ENCODE measurements at regions not wholly inside any gene's neighbourhood (a gene's known extent, or its start where the extent isn't known, plus 50 kb on each side); places are given as distances from the start of the nearest gene placed in this dataset.
A peak's percentile ranks its signal among the peaks of the same experiment; 100 is the strongest.

GRCh38 chr2:145114726-145115125 is 594.8 kb upstream of the ZEB2 start:
- no peak overlapping the region for H3K23ac ChIP-seq (ENCODE audit: low read length in 2 of 2)
- H2BK120ac ChIP-seq (ENCODE audit: low read depth, low read length) = no peak overlapping the region
- H2AFZ ChIP-seq (ENCODE audit: low read depth, low read length) = no peak overlapping the region
- no peak overlapping the region for H3K27ac ChIP-seq (ENCODE audit: low read length, poor library complexity, severe bottlenecking)
- H3K9me3 ChIP-seq (ENCODE audit: control insufficient read depth, low read length) = no peaks in the 10 kb centered on the region
- no peak overlapping the region for H3K4ac ChIP-seq (ENCODE audit: low read depth in 1 of 2, low read length in 2 of 2)
- H2AK5ac ChIP-seq (ENCODE audit: low read length, severe bottlenecking) = no peak overlapping the region
- H3K27me3 ChIP-seq (ENCODE audit: control insufficient read depth in 1 of 2, insufficient read depth in 1 of 2, low read length in 2 of 2) = no peaks in the 10 kb centered on the region
- WGBS = 70% methylated on average over 2 of the region's 2 CpGs
- no peak for DNase-seq
- H3K4me3 ChIP-seq (ENCODE audit: insufficient read depth in 1 of 2, low read depth in 1 of 2, low read length in 2 of 2) = no peak overlapping the region
- H4K8ac ChIP-seq (ENCODE audit: low read length) = no peak overlapping the region
- H3K4me2 ChIP-seq (ENCODE audit: low read length, poor library complexity, severe bottlenecking) = no peak overlapping the region
- no peak overlapping the region for H2BK5ac ChIP-seq (ENCODE audit: low read depth, low read length, poor library complexity, severe bottlenecking)
- no peak overlapping the region for H3K18ac ChIP-seq (ENCODE audit: low read depth in 1 of 2, low read length in 2 of 2)
- no peak overlapping the region for H2BK12ac ChIP-seq (ENCODE audit: low read length in 2 of 2)
- H3K79me1 ChIP-seq (replicated peaks; ENCODE audit: low read length, poor library complexity, severe bottlenecking) = no peaks in the 10 kb centered on the region
- H2BK15ac ChIP-seq (ENCODE audit: low read depth, poor library complexity, severe bottlenecking) = no peak overlapping the region
- no peaks in the 10 kb centered on the region for H3K4me1 ChIP-seq (ENCODE audit: control insufficient read depth, insufficient read depth, low read depth, low read length)
- H3K36me3 ChIP-seq (ENCODE audit: control insufficient read depth in 1 of 2, insufficient read depth in 2 of 2, low read depth in 1 of 2, low read length in 2 of 2) = no peaks in the 10 kb centered on the region
- no peak overlapping the region for H4K91ac ChIP-seq (ENCODE audit: low read length)
- H3K14ac ChIP-seq (ENCODE audit: low read length in 2 of 2) = no peak overlapping the region
- no peak overlapping the region for H3K9ac ChIP-seq (ENCODE audit: low read length)

GRCh38 chr2:145112467-145112866 is 592.5 kb upstream of the ZEB2 start:
- no peak overlapping the region for H4K91ac ChIP-seq (ENCODE audit: low read length)
- no peak overlapping the region for H2BK12ac ChIP-seq (ENCODE audit: low read length in 2 of 2)
- no peak overlapping the region for H4K8ac ChIP-seq (ENCODE audit: low read length)
- H2BK120ac ChIP-seq (ENCODE audit: low read depth, low read length) = no peak overlapping the region
- H3K4me3 ChIP-seq (ENCODE audit: insufficient read depth in 1 of 2, low read depth in 1 of 2, low read length in 2 of 2) = no peak overlapping the region
- H2AK5ac ChIP-seq (ENCODE audit: low read length, severe bottlenecking) = no peak overlapping the region
- no peaks in the 10 kb centered on the region for H3K4me1 ChIP-seq (ENCODE audit: control insufficient read depth, insufficient read depth, low read depth, low read length)
- H3K27ac ChIP-seq (ENCODE audit: low read length, poor library complexity, severe bottlenecking) = no peak overlapping the region
- no peaks in the 10 kb centered on the region for H3K27me3 ChIP-seq (ENCODE audit: control insufficient read depth in 1 of 2, insufficient read depth in 1 of 2, low read length in 2 of 2)
- H3K79me1 ChIP-seq (replicated peaks; ENCODE audit: low read length, poor library complexity, severe bottlenecking) = no peaks in the 10 kb centered on the region
- no peak overlapping the region for H3K18ac ChIP-seq (ENCODE audit: low read depth in 1 of 2, low read length in 2 of 2)
- H3K14ac ChIP-seq (ENCODE audit: low read length in 2 of 2) = no peak overlapping the region
- H3K9ac ChIP-seq (ENCODE audit: low read length) = no peak overlapping the region
- no peaks in the 10 kb centered on the region for H3K9me3 ChIP-seq (ENCODE audit: control insufficient read depth, low read length)
- no peak overlapping the region for H3K23ac ChIP-seq (ENCODE audit: low read length in 2 of 2)
- no peak overlapping the region for H3K4me2 ChIP-seq (ENCODE audit: low read length, poor library complexity, severe bottlenecking)
- H2BK15ac ChIP-seq (ENCODE audit: low read depth, poor library complexity, severe bottlenecking) = no peak overlapping the region
- H2BK5ac ChIP-seq (ENCODE audit: low read depth, low read length, poor library complexity, severe bottlenecking) = no peak overlapping the region
- H3K4ac ChIP-seq (ENCODE audit: low read depth in 1 of 2, low read length in 2 of 2) = no peak overlapping the region
- H2AFZ ChIP-seq (ENCODE audit: low read depth, low read length) = no peak overlapping the region
- DNase-seq = no peak
- H3K36me3 ChIP-seq (ENCODE audit: control insufficient read depth in 1 of 2, insufficient read depth in 2 of 2, low read depth in 1 of 2, low read length in 2 of 2) = no peaks in the 10 kb centered on the region

GRCh38 chr2:145110668-145111356 is 590.9 kb upstream of the ZEB2 start:
- Histone ChIP-seq H3K9me3 (ENCODE audit: control insufficient read depth, low read length) (no peaks in the 10 kb centered on the region), H2BK15ac (ENCODE audit: low read depth, poor library complexity, severe bottlenecking) (no peak overlapping the region), H4K91ac (ENCODE audit: low read length) (no peak overlapping the region), H3K18ac (ENCODE audit: low read depth in 1 of 2, low read length in 2 of 2) (no peak overlapping the region), H4K8ac (ENCODE audit: low read length) (no peak overlapping the region), H3K27ac (ENCODE audit: low read length, poor library complexity, severe bottlenecking) (peak overlapping the region; percentile 53), H2BK120ac (ENCODE audit: low read depth, low read length) (no peak overlapping the region), H3K27me3 (ENCODE audit: control insufficient read depth in 1 of 2, insufficient read depth in 1 of 2, low read length in 2 of 2) (no peaks in the 10 kb centered on the region), H3K36me3 (ENCODE audit: control insufficient read depth in 1 of 2, insufficient read depth in 2 of 2, low read depth in 1 of 2, low read length in 2 of 2) (no peaks in the 10 kb centered on the region), H3K4me2 (ENCODE audit: low read length, poor library complexity, severe bottlenecking) (peak overlapping the region; percentile 8), H3K14ac (ENCODE audit: low read length in 2 of 2) (no peak overlapping the region), H3K4ac (ENCODE audit: low read depth in 1 of 2, low read length in 2 of 2) (peak overlapping the region in 1 of 2 experiments; percentile 26), H3K79me1 (replicated peaks; ENCODE audit: low read length, poor library complexity, severe bottlenecking) (no peaks in the 10 kb centered on the region), H3K9ac (ENCODE audit: low read length) (no peak overlapping the region), H3K23ac (ENCODE audit: low read length in 2 of 2) (no peak overlapping the region), H2AK5ac (ENCODE audit: low read length, severe bottlenecking) (no peak overlapping the region), H2AFZ (ENCODE audit: low read depth, low read length) (no peak overlapping the region), H3K4me1 (ENCODE audit: control insufficient read depth, insufficient read depth, low read depth, low read length) (no peaks in the 10 kb centered on the region), H3K4me3 (ENCODE audit: insufficient read depth in 1 of 2, low read depth in 1 of 2, low read length in 2 of 2) (no peak overlapping the region), H2BK5ac (ENCODE audit: low read depth, low read length, poor library complexity, severe bottlenecking) (no peak overlapping the region), H2BK12ac (ENCODE audit: low read length in 2 of 2) (no peak overlapping the region)
- DNase-seq = peak; percentile 35
- WGBS = no CpG with 5 or more reads among the region's 3 CpGs

GRCh38 chr2:145108959-145109710 is 589.2 kb upstream of the ZEB2 start:
- Histone ChIP-seq H3K27ac (ENCODE audit: low read length, poor library complexity, severe bottlenecking) (no peak overlapping the region), H3K4me3 (ENCODE audit: insufficient read depth in 1 of 2, low read depth in 1 of 2, low read length in 2 of 2) (no peak overlapping the region), H2BK12ac (ENCODE audit: low read length in 2 of 2) (peak overlapping the region; percentile 49), H3K23ac (ENCODE audit: low read length in 2 of 2) (no peak overlapping the region), H2AFZ (ENCODE audit: low read depth, low read length) (no peak overlapping the region), H3K4me2 (ENCODE audit: low read length, poor library complexity, severe bottlenecking) (no peak overlapping the region), H3K18ac (ENCODE audit: low read depth in 1 of 2, low read length in 2 of 2) (no peak overlapping the region), H3K14ac (ENCODE audit: low read length in 2 of 2) (no peak overlapping the region), H3K9me3 (ENCODE audit: control insufficient read depth, low read length) (no peaks in the 10 kb centered on the region), H4K91ac (ENCODE audit: low read length) (no peak overlapping the region), H3K9ac (ENCODE audit: low read length) (no peak overlapping the region), H2AK5ac (ENCODE audit: low read length, severe bottlenecking) (no peak overlapping the region), H3K79me1 (replicated peaks; ENCODE audit: low read length, poor library complexity, severe bottlenecking) (no peaks in the 10 kb centered on the region), H4K8ac (ENCODE audit: low read length) (no peak overlapping the region), H2BK15ac (ENCODE audit: low read depth, poor library complexity, severe bottlenecking) (no peak overlapping the region), H2BK5ac (ENCODE audit: low read depth, low read length, poor library complexity, severe bottlenecking) (no peak overlapping the region), H3K4me1 (ENCODE audit: control insufficient read depth, insufficient read depth, low read depth, low read length) (no peaks in the 10 kb centered on the region), H2BK120ac (ENCODE audit: low read depth, low read length) (no peak overlapping the region), H3K27me3 (ENCODE audit: control insufficient read depth in 1 of 2, insufficient read depth in 1 of 2, low read length in 2 of 2) (no peaks in the 10 kb centered on the region), H3K4ac (ENCODE audit: low read depth in 1 of 2, low read length in 2 of 2) (no peak overlapping the region), H3K36me3 (ENCODE audit: control insufficient read depth in 1 of 2, insufficient read depth in 2 of 2, low read depth in 1 of 2, low read length in 2 of 2) (no peaks in the 10 kb centered on the region)
- DNase-seq = no peak
- WGBS = 94% methylated on average over 6 of the region's 9 CpGs
